Esophagus (tissue), 2 donors: ENCODE measurements at regions not wholly inside any gene's neighbourhood (a gene's known extent, or its start where the extent isn't known, plus 50 kb on each side); places are given as distances from the start of the nearest gene placed in this dataset.

ENCODE experiments used
- H3K27ac ChIP-seq, 2 donors: one replicate each; pipeline ENCODE4 v1.5.1; 2013; ENCODE audit warnings: low read depth in 2 of 2, mild to moderate bottlenecking in 2 of 2, inconsistent platforms in 1 of 2, low read length in 1 of 2, moderate library complexity in 1 of 2
- H3K27me3 ChIP-seq, 2 donors: one replicate each; pipeline ENCODE4 v1.6.1; 2013; ENCODE audit warnings: low read length in 2 of 2, control low read depth in 1 of 2, mild to moderate bottlenecking in 1 of 2; ENCODE audit not compliant: insufficient read depth in 2 of 2, control insufficient read depth in 1 of 2
- H3K36me3 ChIP-seq, 2 donors: one replicate each; pipeline ENCODE4 v1.6.1; 2013; ENCODE audit warnings: low read length in 1 of 2; ENCODE audit not compliant: control insufficient read depth in 2 of 2, insufficient read depth in 2 of 2
- H3K4me1 ChIP-seq, 2 donors: one replicate each; pipeline ENCODE4 v1.6.1; 2013; ENCODE audit warnings: low read length in 1 of 2; ENCODE audit not compliant: control insufficient read depth in 2 of 2, insufficient read depth in 2 of 2
- H3K4me3 ChIP-seq, 2 donors: one replicate each; pipeline ENCODE4 v1.5.1; 2013; ENCODE audit warnings: low read length in 2 of 2, mild to moderate bottlenecking in 2 of 2, low read depth in 1 of 2, moderate library complexity in 1 of 2
- H3K9me3 ChIP-seq, 2 donors: one replicate each; pipeline ENCODE4 v1.6.1; 2013; ENCODE audit warnings: mild to moderate bottlenecking in 2 of 2, low read depth in 1 of 2, low read length in 1 of 2, moderate library complexity in 1 of 2; ENCODE audit not compliant: control insufficient read depth in 2 of 2, insufficient read depth in 1 of 2
- WGBS, 2 donors: extraction: QIAGEN DNeasy Blood & Tissue Kit; methylation state at CpG; one replicate each; pipeline ENCODE4 v1.1.7; 2013; 5-methylcytosine and 5-hydroxymethylcytosine counted together
- donor health status: healthy with polysubstance abuse.
- donor health status: Bipolar disorder and iron deficiency.

- Histone ChIP-seq H3K9me3 (no peaks in the 10 kb centered on the region), H3K36me3 (no peaks in the 10 kb centered on the region), H3K4me3 (no peak overlapping the region), H3K27ac (no peak overlapping the region), H3K4me1 (no peaks in the 10 kb centered on the region), H3K27me3 (no peaks in the 10 kb centered on the region)
- WGBS, 2 donors, result 39 to 50% methylated on average over 4 of the region's 4 CpGs
These were observed 401.2 kb upstream of the CNKSR2 start for GRCh38 chrX:20973038-20973437.

- Histone ChIP-seq H3K4me1 (no peaks in the 10 kb centered on the region), H3K4me3 (no peak overlapping the region), H3K27ac (no peak overlapping the region), H3K9me3 (no peaks in the 10 kb centered on the region), H3K27me3 (no peaks in the 10 kb centered on the region), H3K36me3 (no peaks in the 10 kb centered on the region)
- WGBS, 2 donors, result 66 to 78% methylated on average over 4 of the region's 4 CpGs
These were observed 403.0 kb upstream of the CNKSR2 start for GRCh38 chrX:20971250-20971649.

DNA sequence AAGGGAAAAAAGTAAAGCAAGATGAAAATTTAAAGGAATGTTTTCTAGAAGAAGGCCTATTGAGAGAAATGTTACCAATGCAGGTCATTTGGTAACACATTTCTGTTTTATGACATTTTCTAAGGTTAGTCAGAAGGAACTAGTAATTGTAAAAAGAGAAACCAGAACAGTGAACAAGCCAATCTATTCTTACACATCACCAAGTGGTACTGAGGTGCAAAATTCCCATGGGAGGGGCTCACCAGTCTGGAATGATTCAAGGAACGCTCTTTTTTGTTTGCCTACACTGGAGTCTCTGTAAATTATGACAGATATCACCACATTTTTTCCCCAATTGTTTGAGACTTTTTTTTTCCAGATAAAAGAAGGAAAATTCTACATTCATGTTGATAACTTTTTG, 404.7 kb upstream of the CNKSR2 start:
- Histone ChIP-seq H3K27ac (no peak overlapping the region), H3K9me3 (no peaks in the 10 kb centered on the region), H3K4me1 (no peaks in the 10 kb centered on the region), H3K4me3 (no peak overlapping the region), H3K27me3 (no peaks in the 10 kb centered on the region), H3K36me3 (no peaks in the 10 kb centered on the region)
- WGBS, 2 donors, result 42 to 78% methylated on average over 1 of the region's 1 CpG

GRCh38 chrX:20968996-20969395, 405.2 kb upstream of the CNKSR2 start:
- Histone ChIP-seq H3K9me3 (no peaks in the 10 kb centered on the region), H3K27ac (no peak overlapping the region), H3K4me1 (no peaks in the 10 kb centered on the region), H3K36me3 (no peaks in the 10 kb centered on the region), H3K4me3 (no peak overlapping the region), H3K27me3 (no peaks in the 10 kb centered on the region)
- 55 to 77% methylated on average over 2 of the region's 2 CpGs for WGBS, 2 donors

DNA sequence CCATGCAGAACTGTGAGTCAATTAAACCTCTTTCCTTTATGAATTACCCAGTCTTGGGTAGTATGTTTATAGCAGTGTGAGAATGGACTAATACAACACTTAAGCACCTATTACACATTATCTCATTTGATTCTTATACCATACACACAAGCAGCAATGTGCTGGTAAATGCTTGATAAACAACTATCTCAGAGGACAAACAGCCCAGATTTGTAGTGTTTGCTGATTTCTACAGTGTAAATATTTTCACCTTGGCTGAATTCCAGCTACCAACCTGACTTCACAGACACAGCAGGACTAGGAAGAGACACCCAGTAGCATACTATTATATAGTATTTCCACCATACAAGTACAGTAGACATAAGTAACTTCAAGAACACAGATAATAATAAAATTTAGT, 406.5 kb upstream of the CNKSR2 start:
- Histone ChIP-seq H3K9me3 (no peaks in the 10 kb centered on the region), H3K27me3 (no peaks in the 10 kb centered on the region), H3K27ac (no peak overlapping the region), H3K4me3 (no peak overlapping the region), H3K36me3 (no peaks in the 10 kb centered on the region), H3K4me1 (no peaks in the 10 kb centered on the region)

DNA sequence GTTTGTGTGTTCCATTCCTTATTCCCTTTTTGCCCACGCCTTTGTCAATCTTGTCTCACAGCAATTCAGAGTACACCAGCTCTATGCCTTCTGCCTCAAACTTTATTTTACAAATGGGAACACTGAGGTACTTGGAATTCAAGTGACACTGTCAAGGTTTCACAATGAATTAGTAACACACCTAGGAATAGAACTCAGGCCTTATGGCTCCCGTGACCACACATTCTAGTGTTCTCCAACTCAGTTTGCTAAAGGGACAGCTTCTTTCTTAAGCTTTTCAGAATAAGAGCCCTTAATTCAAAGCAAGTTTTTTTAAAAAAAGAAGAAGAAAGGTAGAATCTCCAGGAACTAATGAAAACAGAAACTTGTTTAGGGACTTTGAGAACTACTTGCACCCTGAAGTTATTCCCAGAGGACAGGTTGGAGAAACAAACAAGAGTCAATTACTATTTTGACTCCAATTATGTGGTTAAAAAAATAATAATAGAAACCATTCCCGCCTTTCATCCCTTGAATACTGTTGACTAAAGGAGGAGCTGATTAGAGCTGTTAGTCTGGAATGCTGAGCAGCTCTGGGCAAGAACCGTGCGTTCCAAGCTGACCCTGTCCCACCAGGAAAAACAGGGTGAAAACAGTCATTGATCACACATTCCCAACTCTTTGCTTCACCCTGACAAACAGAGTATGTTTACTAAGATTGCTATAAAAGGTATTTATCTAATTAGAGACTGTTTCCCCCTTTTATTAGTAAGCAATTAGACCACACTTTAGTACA, 408.8 kb upstream of the CNKSR2 start:
- Histone ChIP-seq H3K27ac (no peak overlapping the region), H3K36me3 (no peaks in the 10 kb centered on the region), H3K4me3 (no peak overlapping the region), H3K9me3 (no peaks in the 10 kb centered on the region), H3K27me3 (no peaks in the 10 kb centered on the region), H3K4me1 (no peaks in the 10 kb centered on the region)
- 37 to 46% methylated on average over 5 of the region's 5 CpGs for WGBS, 2 donors

GRCh38 chrX:20954014-20954413, 420.2 kb upstream of the CNKSR2 start:
- Histone ChIP-seq H3K27ac (no peak overlapping the region), H3K4me3 (no peak overlapping the region), H3K4me1 (no peaks in the 10 kb centered on the region), H3K9me3 (no peaks in the 10 kb centered on the region), H3K27me3 (no peaks in the 10 kb centered on the region), H3K36me3 (no peaks in the 10 kb centered on the region)
- 63 to 89% methylated on average over 3 of the region's 3 CpGs for WGBS, 2 donors

DNA sequence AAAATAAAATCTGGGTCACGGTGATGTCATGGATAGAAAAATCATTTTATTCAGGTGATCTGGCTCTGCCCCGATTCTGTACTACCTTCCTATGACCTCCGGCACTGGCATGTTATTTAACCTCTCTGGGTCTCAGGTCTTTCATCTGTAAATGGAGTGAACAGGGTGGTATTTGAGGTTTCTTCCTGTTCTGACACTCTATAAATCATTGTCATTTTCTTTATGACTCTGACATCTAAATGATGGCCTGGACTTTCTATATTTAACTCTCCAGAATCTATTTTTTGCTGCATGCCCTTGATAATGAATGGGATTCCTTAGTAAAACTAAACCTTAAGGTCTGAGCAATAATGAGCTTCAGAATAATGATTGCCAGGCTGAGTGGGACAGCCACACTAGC, 422.0 kb upstream of the CNKSR2 start:
- no peaks in the 10 kb centered on the region for H3K4me1 ChIP-seq
- no peaks in the 10 kb centered on the region for H3K9me3 ChIP-seq
- no peaks in the 10 kb centered on the region for H3K36me3 ChIP-seq
- no peaks in the 10 kb centered on the region for H3K27me3 ChIP-seq
- 64 to 72% methylated on average over 3 of the region's 3 CpGs for WGBS, 2 donors
- H3K27ac ChIP-seq, result no peak overlapping the region
- H3K4me3 ChIP-seq, result no peak overlapping the region

DNA sequence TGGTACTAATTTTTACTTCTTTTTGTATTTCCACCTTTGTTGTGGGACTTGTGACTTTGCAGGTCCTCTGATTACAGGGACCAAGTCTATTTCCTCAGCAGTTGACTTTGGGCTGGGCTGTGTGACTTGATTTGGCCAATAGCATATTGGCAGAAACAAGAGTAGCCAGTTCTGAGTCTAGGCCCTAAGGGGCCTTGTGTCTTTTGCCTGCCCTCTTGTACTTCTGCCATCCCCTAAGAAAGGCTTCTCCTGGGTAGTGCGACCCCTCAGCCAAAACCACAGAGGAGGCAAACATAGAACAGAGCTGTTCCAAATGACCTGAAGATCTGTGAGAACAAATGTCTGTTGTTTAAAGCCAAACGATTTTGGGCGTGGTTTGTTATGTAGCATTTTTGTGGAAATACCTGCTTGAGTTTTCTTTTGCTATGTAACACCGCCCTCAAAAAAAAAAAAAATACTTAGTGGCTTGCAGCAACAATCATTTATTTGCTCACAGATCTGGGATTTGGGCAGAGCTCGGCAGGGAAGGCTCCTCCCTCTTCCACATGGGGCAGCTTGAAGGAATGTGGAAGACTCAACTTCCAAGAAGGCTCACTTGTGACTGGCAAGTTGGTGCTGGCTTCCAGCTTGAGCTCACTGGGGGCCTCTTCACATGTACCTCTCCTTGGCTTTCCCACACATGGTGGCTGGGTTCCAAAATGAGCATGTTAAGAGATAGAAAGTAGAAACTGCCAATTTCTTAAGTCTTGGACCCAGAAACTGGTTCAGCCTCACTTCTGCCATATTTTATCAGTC, 423.0 kb upstream of the CNKSR2 start:
- 47 to 51% methylated on average over 5 of the region's 5 CpGs for WGBS, 2 donors
- Histone ChIP-seq H3K27me3 (no peaks in the 10 kb centered on the region), H3K9me3 (no peaks in the 10 kb centered on the region), H3K36me3 (no peaks in the 10 kb centered on the region), H3K4me3 (no peak overlapping the region), H3K4me1 (no peaks in the 10 kb centered on the region), H3K27ac (peak overlapping the region in 1 of 2 donors; percentile 24)
